ENCODE measurements at regions not wholly inside any gene's neighbourhood (a gene's known extent, or its start where the extent isn't known, plus 50 kb on each side); places are given as distances from the start of the nearest gene placed in this dataset.

DNA sequence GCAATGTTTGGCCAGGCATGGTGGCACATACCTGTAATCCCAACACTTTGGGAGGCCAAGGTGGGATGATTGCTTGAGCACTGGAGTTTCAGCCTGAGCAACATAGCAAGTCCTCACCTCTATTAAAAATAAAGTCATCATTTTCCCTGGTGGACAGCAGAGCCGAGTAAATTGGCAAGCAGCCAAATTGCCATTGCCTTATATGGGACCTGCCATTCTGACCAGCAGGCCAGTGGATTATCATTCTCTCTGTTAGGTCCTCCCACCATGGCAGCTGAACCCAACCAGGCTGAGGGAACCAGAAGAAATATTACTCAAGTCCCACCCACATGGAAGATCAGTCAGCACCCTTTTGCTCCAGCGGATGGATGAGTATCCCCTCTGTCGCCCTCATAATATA, 1829.9 kb downstream of the EFNA5 start:
- TF ChIP-seq ZFX (IDR thresholded peaks at IDR 0.05) = no peak
- no peak overlapping the region for H3K27ac ChIP-seq

- no peak for TF ChIP-seq ZFX (IDR thresholded peaks at IDR 0.05)
- TF ChIP-seq, protein P1, sequence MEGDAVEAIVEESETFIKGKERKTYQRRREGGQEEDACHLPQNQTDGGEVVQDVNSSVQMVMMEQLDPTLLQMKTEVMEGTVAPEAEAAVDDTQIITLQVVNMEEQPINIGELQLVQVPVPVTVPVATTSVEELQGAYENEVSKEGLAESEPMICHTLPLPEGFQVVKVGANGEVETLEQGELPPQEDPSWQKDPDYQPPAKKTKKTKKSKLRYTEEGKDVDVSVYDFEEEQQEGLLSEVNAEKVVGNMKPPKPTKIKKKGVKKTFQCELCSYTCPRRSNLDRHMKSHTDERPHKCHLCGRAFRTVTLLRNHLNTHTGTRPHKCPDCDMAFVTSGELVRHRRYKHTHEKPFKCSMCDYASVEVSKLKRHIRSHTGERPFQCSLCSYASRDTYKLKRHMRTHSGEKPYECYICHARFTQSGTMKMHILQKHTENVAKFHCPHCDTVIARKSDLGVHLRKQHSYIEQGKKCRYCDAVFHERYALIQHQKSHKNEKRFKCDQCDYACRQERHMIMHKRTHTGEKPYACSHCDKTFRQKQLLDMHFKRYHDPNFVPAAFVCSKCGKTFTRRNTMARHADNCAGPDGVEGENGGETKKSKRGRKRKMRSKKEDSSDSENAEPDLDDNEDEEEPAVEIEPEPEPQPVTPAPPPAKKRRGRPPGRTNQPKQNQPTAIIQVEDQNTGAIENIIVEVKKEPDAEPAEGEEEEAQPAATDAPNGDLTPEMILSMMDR (conservative IDR thresholded peaks at IDR 0.05) = no peak
- no peak overlapping the region for H3K27ac ChIP-seq
These were observed 1833.8 kb downstream of the EFNA5 start for GRCh38 chr5:105836887-105837286.

GRCh38 chr5:105836268-105836667, 1834.5 kb downstream of the EFNA5 start:
- TF ChIP-seq, protein P1 (conservative IDR thresholded peaks at IDR 0.05) = no peak
- no peak for TF ChIP-seq ZFX (IDR thresholded peaks at IDR 0.05)
- no peak overlapping the region for H3K27ac ChIP-seq

- no peak overlapping the region for H3K27ac ChIP-seq
- no peak for TF ChIP-seq ZFX (IDR thresholded peaks at IDR 0.05)
- TF ChIP-seq, protein P1 (conservative IDR thresholded peaks at IDR 0.05) = no peak
These were observed 1841.9 kb downstream of the EFNA5 start for GRCh38 chr5:105828821-105829220.

- TF ChIP-seq, protein P1 (conservative IDR thresholded peaks at IDR 0.05) = no peak
- no peak for TF ChIP-seq ZFX (IDR thresholded peaks at IDR 0.05)
These were observed 1848.9 kb downstream of the EFNA5 start for GRCh38 chr5:105821800-105822199.

DNA sequence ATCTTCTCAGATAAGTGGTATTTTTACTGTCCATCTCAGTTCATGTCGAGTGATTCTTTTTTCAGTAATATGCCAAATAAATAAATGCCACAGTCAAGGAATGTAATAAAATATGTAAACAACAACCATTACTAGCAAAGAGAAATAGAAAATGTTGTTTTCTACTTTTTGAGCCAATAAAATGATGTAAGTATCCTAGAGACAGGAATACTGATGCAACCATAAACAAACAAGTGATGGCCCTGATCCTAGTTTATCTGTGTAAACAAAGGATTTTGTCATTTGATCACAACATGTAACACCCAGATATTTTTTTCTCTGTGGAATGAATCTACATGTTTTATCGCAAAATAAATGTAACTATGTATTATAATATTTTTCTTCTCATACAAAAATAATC, 1852.8 kb downstream of the EFNA5 start:
- no peak overlapping the region for H3K27ac ChIP-seq
- no peak for TF ChIP-seq ZFX (IDR thresholded peaks at IDR 0.05)
- TF ChIP-seq, protein P1 (conservative IDR thresholded peaks at IDR 0.05) = no peak

More at GRCh38 chr5:105821800-105822199, 1848.9 kb downstream of the EFNA5 start:
- H3K27ac ChIP-seq = no peak overlapping the region

DNA sequence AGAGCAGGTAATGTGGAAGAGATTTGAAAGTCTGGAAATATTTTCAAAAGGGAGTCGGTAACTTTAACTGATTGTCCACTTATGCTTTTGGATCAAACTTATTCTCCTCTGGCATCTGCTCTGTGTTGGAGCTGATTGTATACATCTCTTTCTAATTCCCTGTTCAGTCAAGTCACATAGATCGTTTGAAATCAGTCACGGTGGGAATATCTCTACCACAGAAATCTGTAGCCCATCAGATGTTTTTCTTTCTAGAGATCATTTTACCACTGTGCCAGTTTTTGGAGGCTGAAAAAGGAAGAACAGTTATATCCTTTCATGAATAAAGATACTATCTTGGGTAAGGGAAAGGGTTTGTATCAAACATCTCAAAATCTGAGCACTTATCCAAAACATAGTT, 1853.3 kb downstream of the EFNA5 start:
- TF ChIP-seq, protein P1 (conservative IDR thresholded peaks at IDR 0.05) = no peak
- no peak for TF ChIP-seq ZFX (IDR thresholded peaks at IDR 0.05)
- H3K27ac ChIP-seq = no peak overlapping the region

- TF ChIP-seq ZFX (IDR thresholded peaks at IDR 0.05) = no peak
- TF ChIP-seq, protein P1 (conservative IDR thresholded peaks at IDR 0.05) = no peak
- no peak overlapping the region for H3K27ac ChIP-seq
These were observed 1853.8 kb downstream of the EFNA5 start for GRCh38 chr5:105816961-105817360.
